ENCODE measurements at regions not wholly inside any gene's neighbourhood (a gene's known extent, or its start where the extent isn't known, plus 50 kb on each side); places are given as distances from the start of the nearest gene placed in this dataset.

GRCh38 chrX:110414679-110415439, 56.2 kb downstream of the RTL9 start:
- no peak for DNase-seq (ENCODE audit: extremely low read depth in 1 of 4, low spot score in 3 of 4)
- Histone ChIP-seq H3K4me1 (replicated peaks in 1 of 2; ENCODE audit: control insufficient read depth in 2 of 2, insufficient read depth in 2 of 2, low read length in 2 of 2) (peaks cover 19 to 28% of the 10 kb centered on the region in 2 experiments; a peak in 4 of 5 replicates), H3K9me3 (replicated peaks; ENCODE audit: control insufficient read depth, insufficient read depth, low read depth, low read length) (no peaks in the 10 kb centered on the region), H3K36me3 (ENCODE audit: control insufficient read depth, insufficient read depth, low read length) (no peaks in the 10 kb centered on the region; the same call in 2 of the 3 replicates), H3K27ac (ENCODE audit: extremely low read depth, low read depth, low read length) (no peak overlapping the region), H3K9ac (ENCODE audit: insufficient read depth in 1 of 2, low read depth in 2 of 2, low read length in 2 of 2) (no peak overlapping the region), H3K79me2 (ENCODE audit: control insufficient read depth, insufficient read depth, low read length) (no peaks in the 10 kb centered on the region), H3K27me3 (ENCODE audit: control insufficient read depth in 2 of 2, insufficient read depth in 2 of 2, low read length in 2 of 2) (no peaks in the 10 kb centered on the region), H3K4me3 (no peak overlapping the region), H3K9me1 (ENCODE audit: control insufficient read depth, insufficient read depth, low read length) (no peaks in the 10 kb centered on the region), H3K4me2 (ENCODE audit: insufficient read depth, low read length) (no peak overlapping the region), H2AFZ (ENCODE audit: low read depth, low read length) (no peak overlapping the region; the same call in 1 of the 2 replicates), H4K20me1 (replicated peaks; ENCODE audit: control insufficient read depth, insufficient read depth, low read length) (no peaks in the 10 kb centered on the region)
- POLR2A ChIA-PET = interaction anchor here (1.7 to 2.1 kb wide), 2 partner anchors 254 to 262 kb away, joined by 5 to 7 read pairs; no protein-coding TSS in a partner anchor
- TF ChIP-seq HDAC1 (IDR thresholded peaks at IDR 0.05) = no peak
- TF ChIP-seq CTCFL (IDR thresholded peaks at IDR 0.05; ENCODE audit: borderline replicate concordance, insufficient read depth, low read depth, low read length, poor library complexity, severe bottlenecking) = no peak
- no peak for TF ChIP-seq NUFIP1 (IDR thresholded peaks at IDR 0.05; ENCODE audit: partially characterized antibody)
- no peak for TF ChIP-seq CSDE1 (IDR thresholded peaks at IDR 0.05)
- no peak for TF ChIP-seq NEUROD1 (IDR thresholded peaks at IDR 0.05; ENCODE audit: borderline replicate concordance, low read depth, low read length, partially characterized antibody)
- TF ChIP-seq XRCC3 (IDR thresholded peaks at IDR 0.05) = no peak
- no peak for TF ChIP-seq MCM2 (IDR thresholded peaks at IDR 0.05; ENCODE audit: low read depth)
- in situ Hi-C loops (cut with MboI) (loop anchor here (25.0 kb wide), 1 partner anchor 503 kb away; no protein-coding TSS in a partner anchor), intact Hi-C loops (cut with micrococcal nuclease) (loop anchor here (10.0 kb wide), 1 partner anchor 500 kb away; no protein-coding TSS in a partner anchor)
- BruUV-seq (replicated peaks) = no TSS peak
- WGBS (ENCODE audit: insufficient coverage, low coverage, missing lambda C conversion rate) = 40% methylated on average over 1 of the region's 1 CpG
- no peak for ATAC-seq
- no peak for FAIRE-seq
- CTCF ChIA-PET (ENCODE audit: low intra/inter-chr PET ratio) = interaction anchor here (0.6 to 1.3 kb wide), 2 partner anchors 255 to 503 kb away, joined by 3 to 8 read pairs; no protein-coding TSS in a partner anchor
